AG10803 (cell line): ENCODE measurements at regions not wholly inside any gene's neighbourhood (a gene's known extent, or its start where the extent isn't known, plus 50 kb on each side); places are given as distances from the start of the nearest gene placed in this dataset.

Source experiments
- DNase-seq: peaks from one replicate; pipeline ENCODE4 v3.0.0; 2010; ENCODE audit warnings: low read depth
- H3K4me3 ChIP-seq: 2 replicates; pipeline ENCODE4 v1.5.1; 2011; ENCODE audit warnings: mild to moderate bottlenecking, low read length, control low read depth
- TF ChIP-seq, protein P1 (sequence below): conservative IDR thresholded peaks from 2 replicates; pipeline ENCODE4 v1.5.1; 2011; ENCODE audit warnings: mild to moderate bottlenecking, low read length, control low read depth, inconsistent platforms

- H3K4me3 ChIP-seq, result no peak overlapping the region
- TF ChIP-seq, protein P1, sequence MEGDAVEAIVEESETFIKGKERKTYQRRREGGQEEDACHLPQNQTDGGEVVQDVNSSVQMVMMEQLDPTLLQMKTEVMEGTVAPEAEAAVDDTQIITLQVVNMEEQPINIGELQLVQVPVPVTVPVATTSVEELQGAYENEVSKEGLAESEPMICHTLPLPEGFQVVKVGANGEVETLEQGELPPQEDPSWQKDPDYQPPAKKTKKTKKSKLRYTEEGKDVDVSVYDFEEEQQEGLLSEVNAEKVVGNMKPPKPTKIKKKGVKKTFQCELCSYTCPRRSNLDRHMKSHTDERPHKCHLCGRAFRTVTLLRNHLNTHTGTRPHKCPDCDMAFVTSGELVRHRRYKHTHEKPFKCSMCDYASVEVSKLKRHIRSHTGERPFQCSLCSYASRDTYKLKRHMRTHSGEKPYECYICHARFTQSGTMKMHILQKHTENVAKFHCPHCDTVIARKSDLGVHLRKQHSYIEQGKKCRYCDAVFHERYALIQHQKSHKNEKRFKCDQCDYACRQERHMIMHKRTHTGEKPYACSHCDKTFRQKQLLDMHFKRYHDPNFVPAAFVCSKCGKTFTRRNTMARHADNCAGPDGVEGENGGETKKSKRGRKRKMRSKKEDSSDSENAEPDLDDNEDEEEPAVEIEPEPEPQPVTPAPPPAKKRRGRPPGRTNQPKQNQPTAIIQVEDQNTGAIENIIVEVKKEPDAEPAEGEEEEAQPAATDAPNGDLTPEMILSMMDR, result no peak
- DNase-seq, result no peak
Measured at GRCh38 chr5:87008751-87009560, 258.7 kb upstream of the RASA1 start.

DNA sequence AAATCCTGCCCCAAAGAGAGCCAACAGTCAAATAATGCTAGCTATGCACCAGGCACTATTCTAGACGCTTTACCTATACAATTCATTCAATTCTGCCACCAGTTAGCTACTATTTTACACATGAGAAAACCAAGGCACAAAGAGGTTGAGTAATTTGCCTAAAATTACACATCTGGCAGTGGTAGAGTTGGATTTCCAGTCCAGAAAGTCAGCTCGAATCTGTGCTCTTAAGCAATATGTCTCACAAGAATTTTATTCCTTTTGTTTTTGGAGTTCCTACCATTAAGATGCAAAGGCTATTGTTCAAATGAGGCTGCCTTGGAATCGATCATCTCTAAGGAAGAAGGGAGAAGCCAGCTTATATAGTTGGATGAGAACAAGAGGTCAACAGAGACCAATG is 256.9 kb upstream of the RASA1 start:
- TF ChIP-seq, protein P1, result no peak
- peak; percentile 45 for DNase-seq
- H3K4me3 ChIP-seq, result no peak overlapping the region

- TF ChIP-seq, protein P1, result no peak
- DNase-seq, result no peak
- H3K4me3 ChIP-seq, result no peak overlapping the region
Measured at GRCh38 chr5:87015901-87016300, 251.8 kb upstream of the RASA1 start.

- peak; percentile 21 for DNase-seq
- H3K4me3 ChIP-seq, result no peak overlapping the region
- TF ChIP-seq, protein P1, result no peak
Measured at GRCh38 chr5:87020099-87020934, 247.4 kb upstream of the RASA1 start.

- TF ChIP-seq, protein P1, result no peak
- no peak for DNase-seq
Measured at GRCh38 chr5:87022415-87022814, 245.3 kb upstream of the RASA1 start.

GRCh38 chr5:87027570-87027969 is 240.1 kb upstream of the RASA1 start:
- H3K4me3 ChIP-seq, result no peak overlapping the region
- TF ChIP-seq, protein P1, result no peak
- DNase-seq, result no peak

More at GRCh38 chr5:87022415-87022814, 245.3 kb upstream of the RASA1 start:
- H3K4me3 ChIP-seq, result no peak overlapping the region

DNA sequence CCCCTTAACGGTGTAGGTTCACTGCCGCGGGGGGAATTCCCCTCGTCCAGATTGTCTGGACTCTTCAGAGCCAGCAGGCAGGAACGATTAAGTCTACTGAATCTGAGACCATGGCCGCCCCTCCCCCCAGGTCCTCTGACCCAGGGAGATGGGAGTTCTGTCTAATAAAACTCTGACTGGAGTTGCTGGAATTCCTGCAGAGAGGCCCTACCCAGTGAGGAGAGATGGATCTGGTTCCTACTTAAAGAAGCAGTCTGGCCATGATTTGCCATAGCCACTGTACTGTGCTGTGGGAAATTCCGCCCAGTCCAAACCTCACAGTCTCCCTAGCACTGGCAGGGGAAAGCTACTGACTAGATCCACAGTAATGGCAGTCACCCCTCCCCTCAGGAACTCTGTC is 237.7 kb upstream of the RASA1 start:
- no peak overlapping the region for H3K4me3 ChIP-seq
- TF ChIP-seq, protein P1, result no peak
- DNase-seq, result no peak
